ENCODE measurements at regions not wholly inside any gene's neighbourhood (a gene's known extent, or its start where the extent isn't known, plus 50 kb on each side); places are given as distances from the start of the nearest gene placed in this dataset.

DNA sequence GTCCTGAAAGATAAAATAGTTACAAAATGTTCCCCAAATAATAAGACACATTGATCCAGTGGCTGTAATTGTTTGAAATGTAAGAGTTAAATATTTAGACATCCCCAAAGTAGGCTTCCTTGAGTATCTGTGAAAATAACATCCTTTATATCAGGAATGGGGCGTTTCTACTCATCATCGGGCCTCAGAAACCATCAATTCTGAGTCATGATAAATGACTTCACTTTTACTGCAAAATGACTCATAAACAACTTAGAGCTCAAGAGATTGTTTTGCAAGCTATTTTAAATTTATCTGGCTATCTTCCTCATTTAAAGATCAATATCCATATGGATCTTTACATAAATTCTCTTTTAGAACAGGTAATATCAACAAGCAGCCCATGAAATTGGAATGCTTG is 369.4 kb upstream of the CNKSR2 start:
- no peaks in the 10 kb centered on the region for H3K9me3 Mint-ChIP-seq
- Histone ChIP-seq H3K27ac (ENCODE audit: low read depth, low read length) (no peak overlapping the region), H3K9me3 (ENCODE audit: control insufficient read depth, low read length) (no peaks in the 10 kb centered on the region), H3K4me1 (ENCODE audit: control insufficient read depth, insufficient read depth, low read length) (no peaks in the 10 kb centered on the region), H3K9ac (ENCODE audit: extremely low read depth, low read length, poor library complexity, severe bottlenecking) (no peak overlapping the region), H3K4me3 (ENCODE audit: low read length) (no peak overlapping the region), H3K36me3 (ENCODE audit: control insufficient read depth, insufficient read depth, low read length) (no peaks in the 10 kb centered on the region), H3K27me3 (ENCODE audit: control insufficient read depth, insufficient read depth, low read length, poor library complexity, severe bottlenecking) (no peaks in the 10 kb centered on the region)
- WGBS, 2 experiments (ENCODE audit: insufficient coverage in 1 of 2, insufficient read length in 1 of 2): 83 to 84% methylated on average over 1 to 2 of the region's 2 CpGs
- no peaks in the 10 kb centered on the region for H3K27me3 Mint-ChIP-seq (ENCODE audit: insufficient read depth)
- DNase-seq: no peak
- no peaks in the 10 kb centered on the region for H3K36me3 Mint-ChIP-seq (ENCODE audit: low read depth)
- H3K27ac Mint-ChIP-seq: no peak overlapping the region
- no peak overlapping the region for H3K4me3 Mint-ChIP-seq
- TF ChIP-seq, protein P1, sequence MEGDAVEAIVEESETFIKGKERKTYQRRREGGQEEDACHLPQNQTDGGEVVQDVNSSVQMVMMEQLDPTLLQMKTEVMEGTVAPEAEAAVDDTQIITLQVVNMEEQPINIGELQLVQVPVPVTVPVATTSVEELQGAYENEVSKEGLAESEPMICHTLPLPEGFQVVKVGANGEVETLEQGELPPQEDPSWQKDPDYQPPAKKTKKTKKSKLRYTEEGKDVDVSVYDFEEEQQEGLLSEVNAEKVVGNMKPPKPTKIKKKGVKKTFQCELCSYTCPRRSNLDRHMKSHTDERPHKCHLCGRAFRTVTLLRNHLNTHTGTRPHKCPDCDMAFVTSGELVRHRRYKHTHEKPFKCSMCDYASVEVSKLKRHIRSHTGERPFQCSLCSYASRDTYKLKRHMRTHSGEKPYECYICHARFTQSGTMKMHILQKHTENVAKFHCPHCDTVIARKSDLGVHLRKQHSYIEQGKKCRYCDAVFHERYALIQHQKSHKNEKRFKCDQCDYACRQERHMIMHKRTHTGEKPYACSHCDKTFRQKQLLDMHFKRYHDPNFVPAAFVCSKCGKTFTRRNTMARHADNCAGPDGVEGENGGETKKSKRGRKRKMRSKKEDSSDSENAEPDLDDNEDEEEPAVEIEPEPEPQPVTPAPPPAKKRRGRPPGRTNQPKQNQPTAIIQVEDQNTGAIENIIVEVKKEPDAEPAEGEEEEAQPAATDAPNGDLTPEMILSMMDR (conservative IDR thresholded peaks at IDR 0.05): no peak
- H3K4me1 Mint-ChIP-seq: peaks cover 10% of the 10 kb centered on the region

DNA sequence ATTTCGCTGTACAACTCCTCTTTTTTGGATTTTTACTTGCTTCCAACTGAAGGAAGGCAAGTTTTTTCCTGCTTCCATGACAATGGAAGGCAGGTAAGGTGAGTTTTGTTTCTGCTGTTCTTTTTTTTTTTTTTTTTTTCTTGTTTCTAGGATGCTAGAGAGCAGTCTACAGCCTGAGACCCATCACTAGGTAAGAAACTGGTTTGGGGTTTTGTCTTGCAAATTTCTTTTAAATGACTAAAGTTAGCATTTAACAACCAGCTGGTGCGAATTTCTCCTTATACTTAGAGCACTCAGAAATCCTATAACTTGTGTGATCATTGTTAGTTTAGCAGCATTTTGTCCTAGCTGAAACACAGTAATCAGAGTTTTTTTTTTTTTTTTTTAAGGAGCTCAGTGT is 378.4 kb upstream of the CNKSR2 start:
- H3K27ac Mint-ChIP-seq: no peak overlapping the region
- H3K4me1 ChIP-seq (ENCODE audit: control insufficient read depth, insufficient read depth, low read length): no peaks in the 10 kb centered on the region

DNA sequence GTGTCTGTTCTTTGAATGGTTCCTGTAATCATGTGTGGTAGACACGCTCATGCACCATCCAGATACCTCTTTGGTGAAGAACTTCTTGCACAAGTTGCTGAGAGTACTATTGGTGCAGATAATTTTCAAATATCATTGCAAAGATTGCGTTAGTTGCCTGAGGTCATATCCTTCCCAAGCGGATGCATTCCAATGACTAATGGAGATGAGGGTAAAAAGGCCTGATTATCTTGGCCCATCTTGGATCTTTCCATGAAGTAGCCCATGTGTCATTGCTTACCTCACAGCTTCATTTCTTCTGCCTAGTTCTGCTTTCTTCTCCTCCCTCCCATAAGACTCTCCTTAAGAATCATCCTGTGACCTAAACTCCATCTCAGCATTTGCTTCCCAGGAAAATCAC is 384.9 kb upstream of the CNKSR2 start:
- H3K4me1 ChIP-seq (ENCODE audit: control insufficient read depth, insufficient read depth, low read length): no peaks in the 10 kb centered on the region
- H3K4me3 Mint-ChIP-seq: no peak overlapping the region
- no peak for DNase-seq
- peaks cover 3% of the 10 kb centered on the region for H3K27me3 Mint-ChIP-seq (ENCODE audit: insufficient read depth)
- no peaks in the 10 kb centered on the region for H3K9me3 ChIP-seq (ENCODE audit: control insufficient read depth, low read length)
- H3K36me3 ChIP-seq (ENCODE audit: control insufficient read depth, insufficient read depth, low read length): no peaks in the 10 kb centered on the region
- TF ChIP-seq, protein P1 (conservative IDR thresholded peaks at IDR 0.05): no peak
- H3K27ac Mint-ChIP-seq: no peak overlapping the region
- no peak overlapping the region for H3K4me3 ChIP-seq (ENCODE audit: low read length)
- 88% methylated on average over 3 of the region's 3 CpGs; no CpG with 5 or more reads in 1 of the 2 experiments for WGBS, 2 experiments (ENCODE audit: insufficient coverage in 1 of 2, insufficient read length in 1 of 2)
- no peak overlapping the region for H3K9ac ChIP-seq (ENCODE audit: extremely low read depth, low read length, poor library complexity, severe bottlenecking)
- H3K27me3 ChIP-seq (ENCODE audit: control insufficient read depth, insufficient read depth, low read length, poor library complexity, severe bottlenecking): no peaks in the 10 kb centered on the region
- H3K9me3 Mint-ChIP-seq: peaks cover 21% of the 10 kb centered on the region
- no peaks in the 10 kb centered on the region for H3K4me1 Mint-ChIP-seq
- peaks cover 3% of the 10 kb centered on the region for H3K36me3 Mint-ChIP-seq (ENCODE audit: low read depth)
- no peak overlapping the region for H3K27ac ChIP-seq (ENCODE audit: low read depth, low read length)

More for the DNA sequence above, 378.4 kb upstream of the CNKSR2 start:
- WGBS, 2 experiments (ENCODE audit: insufficient coverage in 1 of 2, insufficient read length in 1 of 2): 43% methylated on average over 1 of the region's 2 CpGs; no CpG with 5 or more reads in 1 of the 2 experiments
- TF ChIP-seq, protein P1 (conservative IDR thresholded peaks at IDR 0.05): no peak
- Mint-ChIP-seq H3K36me3 (ENCODE audit: low read depth) (peaks cover 3% of the 10 kb centered on the region), H3K4me3 (no peak overlapping the region), H3K27me3 (ENCODE audit: insufficient read depth) (peaks cover 4% of the 10 kb centered on the region), H3K9me3 (peaks cover 15% of the 10 kb centered on the region), H3K4me1 (peaks cover 29% of the 10 kb centered on the region)
- Histone ChIP-seq H3K27me3 (ENCODE audit: control insufficient read depth, insufficient read depth, low read length, poor library complexity, severe bottlenecking) (no peaks in the 10 kb centered on the region), H3K4me3 (ENCODE audit: low read length) (no peak overlapping the region), H3K9ac (ENCODE audit: extremely low read depth, low read length, poor library complexity, severe bottlenecking) (no peak overlapping the region), H3K36me3 (ENCODE audit: control insufficient read depth, insufficient read depth, low read length) (no peaks in the 10 kb centered on the region), H3K27ac (ENCODE audit: low read depth, low read length) (no peak overlapping the region), H3K9me3 (ENCODE audit: control insufficient read depth, low read length) (peaks cover 4% of the 10 kb centered on the region)
- no peak for DNase-seq
